Right renal cortex interstitium (tissue), 3 donors: ENCODE measurements at regions not wholly inside any gene's neighbourhood (a gene's known extent, or its start where the extent isn't known, plus 50 kb on each side); places are given as distances from the start of the nearest gene placed in this dataset.
"Not testable (repeated sequence)": the region's sequence is repeated elsewhere in the genome, so short reads cannot be mapped to it uniquely, and the experiment has no call there.

Experiments
- DNase-seq, 3 donors: peaks; one replicate each; pipeline ENCODE4 v3.0.0-alpha.2; 2013; ENCODE audit warnings: low read depth in 3 of 3, low spot score in 2 of 3

- no peak for DNase-seq
These were observed 1006.8 kb downstream of the ADGRL2 start for GRCh38 chr1:82807563-82807962.

GRCh38 chr1:82806133-82806532, 1005.4 kb downstream of the ADGRL2 start:
- DNase-seq: no peak

- DNase-seq: no peak
These were observed 1000.4 kb downstream of the ADGRL2 start for GRCh38 chr1:82801176-82801575.

GRCh38 chr1:82800721-82801120, 1000.0 kb downstream of the ADGRL2 start:
- no peak for DNase-seq

GRCh38 chr1:82799261-82799660, 998.5 kb downstream of the ADGRL2 start:
- DNase-seq: no peak

- no peak for DNase-seq
These were observed 994.9 kb downstream of the ADGRL2 start for GRCh38 chr1:82795508-82796149.

GRCh38 chr1:82792151-82792550, 991.4 kb downstream of the ADGRL2 start:
- no peak for DNase-seq

GRCh38 chr1:82790556-82790955, 989.8 kb downstream of the ADGRL2 start:
- no peak for DNase-seq

GRCh38 chr1:82788660-82789059, 987.9 kb downstream of the ADGRL2 start:
- DNase-seq: no peak

- DNase-seq: no peak
These were observed 987.3 kb downstream of the ADGRL2 start for GRCh38 chr1:82788038-82788437.

GRCh38 chr1:82786883-82787282, 986.1 kb downstream of the ADGRL2 start:
- DNase-seq: no peak

- no peak for DNase-seq
These were observed 984.6 kb downstream of the ADGRL2 start for GRCh38 chr1:82785268-82785790.

GRCh38 chr1:82783044-82783443, 982.3 kb downstream of the ADGRL2 start:
- DNase-seq: no peak

- no peak for DNase-seq
These were observed 981.9 kb downstream of the ADGRL2 start for GRCh38 chr1:82782599-82782998.

GRCh38 chr1:82778612-82779011, 977.9 kb downstream of the ADGRL2 start:
- no peak for DNase-seq

GRCh38 chr1:82777240-82777639, 976.5 kb downstream of the ADGRL2 start:
- no peak for DNase-seq

- DNase-seq: not testable (repeated sequence)
These were observed 976.0 kb downstream of the ADGRL2 start for GRCh38 chr1:82776730-82777129.

GRCh38 chr1:82775406-82776000, 974.8 kb downstream of the ADGRL2 start:
- peak in 1 of 3 donors; percentile 10 for DNase-seq

- DNase-seq: no peak
These were observed 962.2 kb downstream of the ADGRL2 start for GRCh38 chr1:82762829-82763532.

- no peak for DNase-seq
These were observed 958.3 kb downstream of the ADGRL2 start for GRCh38 chr1:82759035-82759434.

- DNase-seq: no peak
These were observed 954.9 kb downstream of the ADGRL2 start for GRCh38 chr1:82755671-82756070.

- no peak for DNase-seq
These were observed 954.5 kb downstream of the ADGRL2 start for GRCh38 chr1:82755191-82755590.
